Neuronal stem cell (in vitro differentiated cells): ENCODE measurements at regions not wholly inside any gene's neighbourhood (a gene's known extent, or its start where the extent isn't known, plus 50 kb on each side); places are given as distances from the start of the nearest gene placed in this dataset.

Source experiments
- DNase-seq: peaks from one replicate; pipeline ENCODE4 v3.0.0-alpha.2; 2013; ENCODE audit warnings: low spot score
- H2AFZ ChIP-seq: one replicate; pipeline ENCODE4 v1.6.1; 2013; ENCODE audit warnings: mild to moderate bottlenecking, low read length, inconsistent platforms
- H2AK5ac ChIP-seq: 2 replicates; pipeline ENCODE4 v1.6.1; 2013; ENCODE audit warnings: low read depth, mild to moderate bottlenecking, inconsistent platforms, low read length, moderate library complexity, mixed read lengths
- H2BK120ac ChIP-seq: 2 replicates; pipeline ENCODE4 v1.6.1; 2013; ENCODE audit warnings: low read depth, mild to moderate bottlenecking, inconsistent platforms, low read length, moderate library complexity, mixed read lengths
- H2BK12ac ChIP-seq: one replicate; pipeline ENCODE4 v1.6.1; 2013; ENCODE audit warnings: low read length, inconsistent platforms
- H2BK15ac ChIP-seq: 2 replicates; pipeline ENCODE4 v1.6.1; 2013; ENCODE audit warnings: mild to moderate bottlenecking, low read length, inconsistent platforms, mixed read lengths
- H2BK5ac ChIP-seq: one replicate; pipeline ENCODE4 v1.6.1; 2013; ENCODE audit warnings: inconsistent platforms, mild to moderate bottlenecking, low read length, moderate library complexity
- H3K14ac ChIP-seq: one replicate; pipeline ENCODE4 v1.6.1; 2013; ENCODE audit warnings: low read length, inconsistent platforms
- H3K18ac ChIP-seq: 2 replicates; pipeline ENCODE4 v1.6.1; 2013; ENCODE audit warnings: low read length, inconsistent platforms
- H3K23ac ChIP-seq: 2 replicates; pipeline ENCODE4 v1.6.1; 2013; ENCODE audit warnings: low read depth, mild to moderate bottlenecking, mixed read lengths, low read length, inconsistent platforms; ENCODE audit not compliant: poor library complexity
- H3K27ac ChIP-seq: replicated peaks from 3 replicates; pipeline ENCODE4 v1.5.1; 2013; ENCODE audit warnings: low read length, inconsistent platforms
- H3K27me3 ChIP-seq, 3 experiments: 2 replicates each; pipeline ENCODE4 v1.6.1; 2013; ENCODE audit warnings: low read length in 3 of 3, mild to moderate bottlenecking in 2 of 3, inconsistent platforms in 1 of 3, low read depth in 1 of 3, mixed read lengths in 1 of 3, moderate library complexity in 1 of 3; ENCODE audit not compliant: control insufficient read depth in 3 of 3, insufficient read depth in 3 of 3
- H3K36me3 ChIP-seq, 2 donors: replicated peaks in 1 of 2; 2 replicates each; pipeline ENCODE4 v1.6.1; 2013; ENCODE audit warnings: low read length in 2 of 2; ENCODE audit not compliant: control insufficient read depth in 2 of 2, insufficient read depth in 2 of 2
- H3K4ac ChIP-seq: 2 replicates; pipeline ENCODE4 v1.6.1; 2013; ENCODE audit warnings: inconsistent platforms, mild to moderate bottlenecking, low read length, moderate library complexity
- H3K4me1 ChIP-seq, 2 donors: 1 replicate in 1 of 2; 2 replicates in 1 of 2; pipeline ENCODE4 v1.6.1; 2013; ENCODE audit warnings: low read length in 2 of 2, low read depth in 1 of 2; ENCODE audit not compliant: control insufficient read depth in 2 of 2, insufficient read depth in 1 of 2
- H3K4me2 ChIP-seq: one replicate; pipeline ENCODE4 v1.6.1; 2013; ENCODE audit warnings: mild to moderate bottlenecking, low read length, inconsistent platforms; ENCODE audit not compliant: insufficient read depth, poor library complexity, severe bottlenecking
- H3K4me3 ChIP-seq, 2 donors: 2 replicates each; pipeline ENCODE4 v1.5.1; 2013; ENCODE audit warnings: low read length in 2 of 2, mild to moderate bottlenecking in 2 of 2, inconsistent platforms in 1 of 2, moderate library complexity in 1 of 2
- H3K79me1 ChIP-seq: one replicate; pipeline ENCODE4 v1.6.1; 2013; ENCODE audit warnings: low read depth, mild to moderate bottlenecking, inconsistent platforms, low read length, moderate library complexity
- H3K9ac ChIP-seq: one replicate; pipeline ENCODE4 v1.6.1; 2013; ENCODE audit warnings: mild to moderate bottlenecking, low read depth, low read length, inconsistent platforms; ENCODE audit not compliant: poor library complexity
- H3K9me3 ChIP-seq, 2 donors: replicated peaks in 1 of 2; 2 replicates each; pipeline versions ENCODE3 to v1.6.1; 2013; ENCODE audit warnings: low read length in 2 of 2, mild to moderate bottlenecking in 2 of 2, inconsistent platforms in 1 of 2, low read depth in 1 of 2, mixed read lengths in 1 of 2, moderate library complexity in 1 of 2; ENCODE audit not compliant: control insufficient read depth in 2 of 2, insufficient read depth in 1 of 2
- H4K8ac ChIP-seq: one replicate; pipeline ENCODE4 v1.6.1; 2013; ENCODE audit warnings: low read depth, mild to moderate bottlenecking, inconsistent platforms, low read length, moderate library complexity
- H4K91ac ChIP-seq: one replicate; pipeline ENCODE4 v1.6.1; 2013; ENCODE audit warnings: low read length, low read depth, mild to moderate bottlenecking, inconsistent platforms; ENCODE audit not compliant: poor library complexity
- WGBS, 2 donors: extraction: QIAGEN DNeasy Blood & Tissue Kit; methylation state at CpG; one replicate each; pipeline ENCODE4 v1.1.7; 2013; ENCODE audit warnings: missing lambda C conversion rate in 2 of 2, mixed read lengths in 1 of 2; ENCODE audit not compliant: insufficient read length in 2 of 2, insufficient replicate concordance in 1 of 2; ENCODE audit errors: extremely low coverage in 2 of 2; 5-methylcytosine and 5-hydroxymethylcytosine counted together

GRCh38 chr11:28956446-28956845, 848.3 kb downstream of the METTL15 start:
- Histone ChIP-seq H3K4me2 (no peak overlapping the region), H3K4ac (no peak overlapping the region), H2BK15ac (no peak overlapping the region), H2AFZ (no peak overlapping the region), H3K27me3 (no peaks in the 10 kb centered on the region), H3K4me1 (no peaks in the 10 kb centered on the region), H3K14ac (no peak overlapping the region), H3K4me3 (no peak overlapping the region), H3K9ac (no peak overlapping the region), H2BK120ac (no peak overlapping the region), H2AK5ac (no peak overlapping the region), H3K36me3 (no peaks in the 10 kb centered on the region), H3K23ac (no peak overlapping the region), H2BK12ac (no peak overlapping the region), H3K9me3 (no peaks in the 10 kb centered on the region), H4K8ac (no peak overlapping the region), H2BK5ac (no peak overlapping the region), H4K91ac (no peak overlapping the region), H3K79me1 (no peaks in the 10 kb centered on the region), H3K18ac (no peak overlapping the region), H3K27ac (no peak overlapping the region)
- WGBS, 2 donors, result no CpG with 5 or more reads among the region's 3 CpGs
- no peak for DNase-seq

DNA sequence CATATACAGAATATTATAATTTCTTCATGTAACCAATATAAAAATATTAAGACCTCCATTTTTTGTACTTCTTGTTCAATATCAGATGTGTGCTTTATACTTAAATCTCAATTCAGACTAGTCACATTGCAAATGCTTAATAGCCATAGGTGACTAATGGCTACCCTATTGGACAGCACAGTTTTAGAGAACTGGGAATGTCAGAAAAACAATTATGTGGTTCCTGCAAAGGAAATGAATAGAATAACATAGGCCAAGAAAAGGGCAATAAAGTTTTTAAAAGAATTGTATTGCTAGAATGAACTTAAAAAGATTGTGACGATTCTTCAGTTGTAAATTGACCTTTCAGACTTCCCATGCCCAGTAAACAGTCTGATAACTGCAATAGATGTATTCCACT, 843.0 kb downstream of the METTL15 start:
- Histone ChIP-seq H2BK5ac (no peak overlapping the region), H4K91ac (no peak overlapping the region), H3K14ac (no peak overlapping the region), H3K27ac (no peak overlapping the region), H3K9me3 (peaks cover 0 to 2% of the 10 kb centered on the region in 2 donors), H3K4ac (no peak overlapping the region), H3K36me3 (no peaks in the 10 kb centered on the region), H2BK15ac (no peak overlapping the region), H3K4me1 (no peaks in the 10 kb centered on the region), H3K23ac (no peak overlapping the region), H2AFZ (no peak overlapping the region), H3K18ac (no peak overlapping the region), H3K79me1 (no peaks in the 10 kb centered on the region), H3K9ac (no peak overlapping the region), H2BK12ac (no peak overlapping the region), H3K27me3 (peaks cover 0 to 2% (median 0%) of the 10 kb centered on the region in 3 experiments), H3K4me3 (no peak overlapping the region), H2AK5ac (no peak overlapping the region), H3K4me2 (no peak overlapping the region), H4K8ac (no peak overlapping the region), H2BK120ac (no peak overlapping the region)
- no peak for DNase-seq
- no CpG with 5 or more reads among the region's 1 CpG for WGBS, 2 donors

- no peak overlapping the region for H3K27ac ChIP-seq
- H2AK5ac ChIP-seq, result no peak overlapping the region
- H3K36me3 ChIP-seq, result no peaks in the 10 kb centered on the region
- H3K79me1 ChIP-seq, result no peaks in the 10 kb centered on the region
- no peak overlapping the region for H3K23ac ChIP-seq
- H3K18ac ChIP-seq, result no peak overlapping the region
- no peak overlapping the region for H3K9ac ChIP-seq
- H3K14ac ChIP-seq, result no peak overlapping the region
- H4K91ac ChIP-seq, result no peak overlapping the region
- peaks cover 0 to 4% of the 10 kb centered on the region in 2 donors for H3K4me1 ChIP-seq
- H4K8ac ChIP-seq, result no peak overlapping the region
- no peak overlapping the region for H2BK5ac ChIP-seq
- no peak overlapping the region for H3K4me3 ChIP-seq
- no peaks in the 10 kb centered on the region for H3K27me3 ChIP-seq
- no peak overlapping the region for H2BK15ac ChIP-seq
- peaks cover 0 to 1% of the 10 kb centered on the region in 2 donors for H3K9me3 ChIP-seq
- DNase-seq, result no peak
- H3K4ac ChIP-seq, result no peak overlapping the region
- H2AFZ ChIP-seq, result no peak overlapping the region
- H3K4me2 ChIP-seq, result no peak overlapping the region
- no peak overlapping the region for H2BK120ac ChIP-seq
- H2BK12ac ChIP-seq, result no peak overlapping the region
- WGBS, 2 donors, result no CpG with 5 or more reads among the region's 2 CpGs
These were observed 831.2 kb downstream of the METTL15 start for GRCh38 chr11:28939381-28939780.

- Histone ChIP-seq H2BK12ac (no peak overlapping the region), H3K36me3 (no peaks in the 10 kb centered on the region), H3K27me3 (no peaks in the 10 kb centered on the region), H2BK15ac (no peak overlapping the region), H4K91ac (no peak overlapping the region), H4K8ac (no peak overlapping the region), H3K9ac (no peak overlapping the region), H2AK5ac (no peak overlapping the region), H3K9me3 (peaks cover 0 to 1% of the 10 kb centered on the region in 2 donors), H3K14ac (no peak overlapping the region), H3K4ac (no peak overlapping the region), H3K4me1 (peaks cover 0 to 4% of the 10 kb centered on the region in 2 donors), H3K4me2 (no peak overlapping the region), H2BK120ac (no peak overlapping the region), H2BK5ac (no peak overlapping the region), H3K18ac (no peak overlapping the region), H2AFZ (no peak overlapping the region), H3K4me3 (no peak overlapping the region), H3K23ac (no peak overlapping the region), H3K27ac (no peak overlapping the region), H3K79me1 (no peaks in the 10 kb centered on the region)
- no CpG with 5 or more reads among the region's 1 CpG for WGBS, 2 donors
- no peak for DNase-seq
These were observed 829.9 kb downstream of the METTL15 start for GRCh38 chr11:28938091-28938490.
